Heart left ventricle (tissue), 13 donors: ENCODE measurements at regions not wholly inside any gene's neighbourhood (a gene's known extent, or its start where the extent isn't known, plus 50 kb on each side); places are given as distances from the start of the nearest gene placed in this dataset.

Experiments used
- POLR2A ChIP-seq, 2 donors: fragments of 450-650 bp; IDR thresholded peaks; one replicate each; pipeline ENCODE4 v1.6.1; 2017; ENCODE audit warnings: antibody characterized with exemption in 2 of 2, mild to moderate bottlenecking in 2 of 2, moderate library complexity in 2 of 2
- TF ChIP-seq, protein P1 (sequence below), 12 donors: fragments of 200-600 bp; sonication (generic) in 4 of 12; IDR thresholded peaks; one replicate each; pipeline versions ENCODE4 v1.5.0 to v1.8.0; 2018 to 2022; ENCODE audit warnings: antibody characterized with exemption in 12 of 12, mild to moderate bottlenecking in 5 of 12
- donor health status: ischemic (EF 13 %, LVEDD 7.1; RV severe dilation, severe dysfunction).
- donor health status: DM: no; HTN: yes; CAD: no.
- donor health status: DM: no; HTN: no; CAD: no.
- donor health status: ischemic (EF 25% LVEDD 6.9; RV normal size, moderate dysfunction).
- donor health status: ischemic (EF 25% LVEDD 5.7; RV mildly dilated, moderate dysfunction).
- donor health status: ischemic (EF 35%, LVEDD 5.7; RV mildly dilated, moderate dysfunction).
- donor health status: nonischemic (EF 11% LVEDD 7.7; RV severe dilation, severe dysfunction).
- donor health status: DM: yes; HTN: yes; CAD: no.
- donor health status: PGD.
- donor health status: ischemic (EF 29% LVEDD 5.4; RV normal size, mild dysfunction).
- donor health status: nonischemic (EF 23%, LVEDD 6.1; RV moderate dilation, normal function).

DNA sequence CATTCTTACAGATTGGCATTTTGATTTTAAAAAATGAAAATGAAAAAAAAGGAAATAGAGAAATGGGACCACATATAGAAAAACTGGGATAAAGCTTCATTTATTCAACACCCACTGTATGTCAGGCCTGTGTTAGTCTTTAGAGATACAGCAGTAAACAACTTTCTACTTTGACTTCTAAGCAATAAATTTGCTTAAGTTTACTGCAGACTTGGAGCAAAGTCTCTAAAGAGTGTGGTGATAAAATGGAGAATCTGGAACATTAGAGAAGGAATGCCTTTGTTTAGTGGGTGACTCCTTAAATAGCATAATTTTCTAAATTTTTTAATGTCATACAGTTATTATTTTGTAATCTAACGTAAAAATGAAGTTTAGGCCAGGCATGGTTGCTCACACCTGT is 80.7 kb upstream of the CNKSR3 start:
- TF ChIP-seq, protein P1, sequence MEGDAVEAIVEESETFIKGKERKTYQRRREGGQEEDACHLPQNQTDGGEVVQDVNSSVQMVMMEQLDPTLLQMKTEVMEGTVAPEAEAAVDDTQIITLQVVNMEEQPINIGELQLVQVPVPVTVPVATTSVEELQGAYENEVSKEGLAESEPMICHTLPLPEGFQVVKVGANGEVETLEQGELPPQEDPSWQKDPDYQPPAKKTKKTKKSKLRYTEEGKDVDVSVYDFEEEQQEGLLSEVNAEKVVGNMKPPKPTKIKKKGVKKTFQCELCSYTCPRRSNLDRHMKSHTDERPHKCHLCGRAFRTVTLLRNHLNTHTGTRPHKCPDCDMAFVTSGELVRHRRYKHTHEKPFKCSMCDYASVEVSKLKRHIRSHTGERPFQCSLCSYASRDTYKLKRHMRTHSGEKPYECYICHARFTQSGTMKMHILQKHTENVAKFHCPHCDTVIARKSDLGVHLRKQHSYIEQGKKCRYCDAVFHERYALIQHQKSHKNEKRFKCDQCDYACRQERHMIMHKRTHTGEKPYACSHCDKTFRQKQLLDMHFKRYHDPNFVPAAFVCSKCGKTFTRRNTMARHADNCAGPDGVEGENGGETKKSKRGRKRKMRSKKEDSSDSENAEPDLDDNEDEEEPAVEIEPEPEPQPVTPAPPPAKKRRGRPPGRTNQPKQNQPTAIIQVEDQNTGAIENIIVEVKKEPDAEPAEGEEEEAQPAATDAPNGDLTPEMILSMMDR (IDR thresholded peaks at IDR 0.05): no peak
- TF ChIP-seq POLR2A (IDR thresholded peaks at IDR 0.05): no peak
